Right atrium auricular region (tissue), 2 donors: ENCODE measurements at regions not wholly inside any gene's neighbourhood (a gene's known extent, or its start where the extent isn't known, plus 50 kb on each side); places are given as distances from the start of the nearest gene placed in this dataset.

Source experiments
- DNase-seq: peaks from one replicate; pipeline ENCODE4 v3.0.0-alpha.2; 2019; ENCODE audit warnings: low spot score
- H3K27ac ChIP-seq, 2 donors: fragments of 200-600 bp; sonication (generic); 1 replicate in 1 of 2; 2 replicates in 1 of 2; pipeline ENCODE4 v1.5.1; 2016 to 2019
- H3K27me3 ChIP-seq, 2 donors: fragments of 200-600 bp; sonication (generic); one replicate each; pipeline versions ENCODE4 v1.5.1 to v1.6.0; 2017 to 2019
- H3K36me3 ChIP-seq: fragments of 200-600 bp; sonication (generic); one replicate; pipeline ENCODE4 v1.5.1; 2016
- H3K4me1 ChIP-seq, 2 donors: fragments of 200-600 bp; sonication (generic); one replicate each; pipeline versions ENCODE4 v1.5.1 to v1.6.0; 2017 to 2019
- H3K4me3 ChIP-seq, 2 donors: fragments of 200-600 bp; sonication (generic); 1 replicate in 1 of 2; 2 replicates in 1 of 2; pipeline ENCODE4 v1.5.1; 2017 to 2019; ENCODE audit warnings: mild to moderate bottlenecking in 1 of 2, moderate library complexity in 1 of 2
- H3K9me3 ChIP-seq, 2 donors: fragments of 200-600 bp; sonication (generic); one replicate each; pipeline ENCODE4 v1.5.1; 2019
- CTCF ChIP-seq, 2 donors: fragments of 200-600 bp; sonication (generic); IDR thresholded peaks; one replicate each; pipeline ENCODE4 v1.5.1; 2019; ENCODE audit warnings: antibody characterized with exemption in 2 of 2

GRCh38 chr7:15886626-15887025 lies 200.1 kb upstream of the MEOX2 start:
- no peak overlapping the region for H3K4me3 ChIP-seq
- TF ChIP-seq CTCF (IDR thresholded peaks at IDR 0.05) = no peak
- H3K4me1 ChIP-seq = peaks cover 0 to 5% of the 10 kb centered on the region in 2 donors
- H3K27me3 ChIP-seq = no peaks in the 10 kb centered on the region
- no peak for DNase-seq
- no peaks in the 10 kb centered on the region for H3K36me3 ChIP-seq
- no peaks in the 10 kb centered on the region for H3K9me3 ChIP-seq
- H3K27ac ChIP-seq = no peak overlapping the region

GRCh38 chr7:15885678-15886077 lies 199.2 kb upstream of the MEOX2 start:
- Histone ChIP-seq H3K36me3 (no peaks in the 10 kb centered on the region), H3K9me3 (peaks cover 0 to 3% of the 10 kb centered on the region in 2 donors), H3K4me1 (no peaks in the 10 kb centered on the region), H3K4me3 (no peak overlapping the region), H3K27me3 (no peaks in the 10 kb centered on the region), H3K27ac (no peak overlapping the region)
- no peak for TF ChIP-seq CTCF (IDR thresholded peaks at IDR 0.05)
- no peak for DNase-seq

GRCh38 chr7:15874774-15875173 lies 188.3 kb upstream of the MEOX2 start:
- H3K27ac ChIP-seq = no peak overlapping the region
- TF ChIP-seq CTCF (IDR thresholded peaks at IDR 0.05) = no peak
- H3K9me3 ChIP-seq = no peaks in the 10 kb centered on the region
- no peak overlapping the region for H3K4me3 ChIP-seq
- H3K36me3 ChIP-seq = no peaks in the 10 kb centered on the region
- no peak for DNase-seq
- H3K4me1 ChIP-seq = no peaks in the 10 kb centered on the region
- H3K27me3 ChIP-seq = no peaks in the 10 kb centered on the region

GRCh38 chr7:15870347-15870746 lies 183.9 kb upstream of the MEOX2 start:
- Histone ChIP-seq H3K27me3 (no peaks in the 10 kb centered on the region), H3K27ac (no peak overlapping the region), H3K4me3 (no peak overlapping the region), H3K36me3 (no peaks in the 10 kb centered on the region), H3K4me1 (no peaks in the 10 kb centered on the region), H3K9me3 (no peaks in the 10 kb centered on the region)
- TF ChIP-seq CTCF (IDR thresholded peaks at IDR 0.05) = no peak
- DNase-seq = no peak

GRCh38 chr7:15867441-15867840 lies 181.0 kb upstream of the MEOX2 start:
- no peak overlapping the region for H3K4me3 ChIP-seq
- TF ChIP-seq CTCF (IDR thresholded peaks at IDR 0.05) = no peak
- H3K9me3 ChIP-seq = no peaks in the 10 kb centered on the region
- H3K27ac ChIP-seq = no peak overlapping the region
- no peaks in the 10 kb centered on the region for H3K27me3 ChIP-seq
- H3K36me3 ChIP-seq = no peaks in the 10 kb centered on the region
- no peaks in the 10 kb centered on the region for H3K4me1 ChIP-seq
- DNase-seq = no peak

- no peak overlapping the region for H3K4me3 ChIP-seq
- no peaks in the 10 kb centered on the region for H3K27me3 ChIP-seq
- no peaks in the 10 kb centered on the region for H3K4me1 ChIP-seq
- no peaks in the 10 kb centered on the region for H3K9me3 ChIP-seq
- H3K36me3 ChIP-seq = no peaks in the 10 kb centered on the region
- no peak for DNase-seq
- no peak overlapping the region for H3K27ac ChIP-seq
- no peak for TF ChIP-seq CTCF (IDR thresholded peaks at IDR 0.05)
Observed at GRCh38 chr7:15866753-15867152, 180.3 kb upstream of the MEOX2 start.
